ENCODE measurements at regions not wholly inside any gene's neighbourhood (a gene's known extent, or its start where the extent isn't known, plus 50 kb on each side); places are given as distances from the start of the nearest gene placed in this dataset.
"Not testable (repeated sequence)": the region's sequence is repeated elsewhere in the genome, so short reads cannot be mapped to it uniquely, and the experiment has no call there.

DNA sequence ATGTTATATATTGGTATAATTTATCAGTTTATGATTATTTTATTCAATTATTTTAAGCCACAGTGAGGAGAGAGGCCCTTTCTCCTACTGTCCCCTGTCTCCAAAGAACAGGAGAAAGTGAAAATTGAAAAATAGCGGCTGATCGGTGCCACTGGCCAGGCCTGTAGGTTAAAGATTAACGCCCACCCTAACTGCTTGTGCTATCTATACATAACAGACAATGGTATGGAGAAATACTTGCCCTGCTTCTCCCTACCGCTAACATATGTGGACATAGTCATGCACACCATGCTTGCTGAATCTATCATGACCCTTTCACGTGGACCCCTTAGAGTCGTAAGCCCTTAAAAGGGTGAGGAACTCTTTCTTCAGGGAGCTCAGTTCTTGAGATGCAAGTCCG, 67.5 kb downstream of the EIF1AY start:
- ChIA-PET POLR2A (no interaction called here), CTCF (no interaction called here)
- TF ChIP-seq, protein P1, sequence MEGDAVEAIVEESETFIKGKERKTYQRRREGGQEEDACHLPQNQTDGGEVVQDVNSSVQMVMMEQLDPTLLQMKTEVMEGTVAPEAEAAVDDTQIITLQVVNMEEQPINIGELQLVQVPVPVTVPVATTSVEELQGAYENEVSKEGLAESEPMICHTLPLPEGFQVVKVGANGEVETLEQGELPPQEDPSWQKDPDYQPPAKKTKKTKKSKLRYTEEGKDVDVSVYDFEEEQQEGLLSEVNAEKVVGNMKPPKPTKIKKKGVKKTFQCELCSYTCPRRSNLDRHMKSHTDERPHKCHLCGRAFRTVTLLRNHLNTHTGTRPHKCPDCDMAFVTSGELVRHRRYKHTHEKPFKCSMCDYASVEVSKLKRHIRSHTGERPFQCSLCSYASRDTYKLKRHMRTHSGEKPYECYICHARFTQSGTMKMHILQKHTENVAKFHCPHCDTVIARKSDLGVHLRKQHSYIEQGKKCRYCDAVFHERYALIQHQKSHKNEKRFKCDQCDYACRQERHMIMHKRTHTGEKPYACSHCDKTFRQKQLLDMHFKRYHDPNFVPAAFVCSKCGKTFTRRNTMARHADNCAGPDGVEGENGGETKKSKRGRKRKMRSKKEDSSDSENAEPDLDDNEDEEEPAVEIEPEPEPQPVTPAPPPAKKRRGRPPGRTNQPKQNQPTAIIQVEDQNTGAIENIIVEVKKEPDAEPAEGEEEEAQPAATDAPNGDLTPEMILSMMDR (IDR thresholded peaks at IDR 0.05), result no peak
- no peaks in the 10 kb centered on the region for H3K27me3 Mint-ChIP-seq
- no peak for DNase-seq
- no peak overlapping the region for H3K27ac Mint-ChIP-seq
- intact Hi-C loops (cut with micrococcal nuclease), result no loop called here
- no peaks in the 10 kb centered on the region for H3K4me1 Mint-ChIP-seq
- H3K36me3 Mint-ChIP-seq (ENCODE audit: low read depth), result no peaks in the 10 kb centered on the region
- peaks cover 5% of the 10 kb centered on the region for H3K9me3 Mint-ChIP-seq
- no peak for ATAC-seq (ENCODE audit: low read depth)
- no peak overlapping the region for H3K4me3 Mint-ChIP-seq

DNA sequence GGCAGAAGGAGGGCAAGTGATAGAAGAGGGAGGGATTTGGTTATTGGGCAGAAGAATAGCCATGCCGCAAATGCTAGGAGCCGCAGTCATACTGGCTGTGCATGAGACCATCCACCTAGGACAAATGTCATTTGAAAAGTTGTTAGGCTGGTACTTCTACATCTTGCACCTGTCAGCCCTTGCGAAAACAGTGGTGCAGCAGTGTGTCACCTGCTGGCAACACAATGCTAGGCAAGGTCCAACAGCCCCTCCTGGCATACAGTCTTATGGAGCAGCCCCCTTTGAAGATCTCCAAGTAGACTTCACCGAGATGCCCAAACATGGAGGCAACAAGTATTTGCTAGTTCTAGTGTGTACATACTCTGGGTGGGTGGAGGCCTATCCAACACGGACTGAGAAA, 72.7 kb downstream of the EIF1AY start:
- Mint-ChIP-seq H3K9me3 (no peaks in the 10 kb centered on the region), H3K27ac (no peak overlapping the region), H3K36me3 (ENCODE audit: low read depth) (no peaks in the 10 kb centered on the region), H3K4me1 (no peaks in the 10 kb centered on the region), H3K27me3 (no peaks in the 10 kb centered on the region), H3K4me3 (no peak overlapping the region)
- CTCF ChIA-PET, result interaction anchor here (0.8 to 1.3 kb wide), 5 partner anchors 73 to 611 kb away, joined by 3 to 4 read pairs (median 4); partner anchors contain the start of gene EIF1AY
- intact Hi-C loops (cut with micrococcal nuclease), result loop anchor here (1.0 kb wide), 1 partner anchor 92 kb away; no protein-coding TSS in a partner anchor
- DNase-seq (no peak), ATAC-seq (ENCODE audit: low read depth) (no peak)
- POLR2A ChIA-PET, result no interaction called here
- TF ChIP-seq, protein P1 (IDR thresholded peaks at IDR 0.05), result no peak

DNA sequence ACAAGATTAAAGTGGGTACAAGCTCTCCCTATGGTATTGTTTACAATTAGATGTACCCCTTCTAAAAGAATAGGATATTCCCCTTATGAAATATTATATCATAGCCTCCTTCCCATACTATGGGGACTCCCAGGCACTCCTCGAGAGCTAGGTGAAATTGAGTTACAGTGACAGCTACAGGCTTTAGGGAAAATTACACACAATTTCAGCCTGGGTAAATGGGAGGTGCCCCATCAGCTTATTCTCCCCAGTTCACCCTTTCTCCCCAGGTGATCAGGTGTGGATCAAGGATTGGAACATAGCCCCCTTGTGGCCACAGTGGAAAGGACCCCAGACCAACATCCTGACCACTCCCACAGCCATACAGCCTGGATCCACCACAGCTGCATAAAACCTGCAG, 73.3 kb downstream of the EIF1AY start:
- H3K27ac Mint-ChIP-seq; DNase-seq; H3K4me1 Mint-ChIP-seq; H3K27me3 Mint-ChIP-seq; POLR2A ChIA-PET; H3K9me3 Mint-ChIP-seq; H3K4me3 Mint-ChIP-seq; H3K36me3 Mint-ChIP-seq (ENCODE audit: low read depth); ATAC-seq (ENCODE audit: low read depth): not testable (repeated sequence)
- CTCF ChIA-PET, result interaction anchor here (1.0 to 1.1 kb wide), 2 partner anchors 73 to 90 kb away, joined by 3 to 4 read pairs; partner anchors contain the start of gene EIF1AY
- intact Hi-C loops (cut with micrococcal nuclease), result loop anchor here (1.0 kb wide), 1 partner anchor 91 kb away; no protein-coding TSS in a partner anchor

DNA sequence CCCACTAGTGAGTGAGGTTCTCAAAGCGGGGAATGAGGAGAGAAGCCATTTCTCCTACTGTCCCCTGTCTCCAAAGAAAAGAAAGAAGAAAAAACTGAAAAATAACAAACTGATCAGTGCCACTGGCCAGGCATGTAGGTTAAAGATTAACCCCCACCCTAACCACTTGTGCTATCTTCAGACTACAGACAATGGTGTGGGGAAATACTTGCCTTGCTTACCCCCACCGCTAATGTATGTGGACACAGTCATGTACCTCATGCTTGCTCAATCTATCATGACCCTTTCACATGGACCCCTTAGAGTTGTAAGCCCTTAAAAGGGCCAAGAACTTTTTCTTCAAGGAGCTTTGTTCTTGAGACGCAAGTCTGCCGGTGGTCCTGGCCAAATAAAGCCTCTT, 75.9 kb downstream of the EIF1AY start:
- ChIA-PET POLR2A (no interaction called here), CTCF (no interaction called here)
- TF ChIP-seq, protein P1 (IDR thresholded peaks at IDR 0.05), result no peak
- H3K27me3 Mint-ChIP-seq, result no peaks in the 10 kb centered on the region
- intact Hi-C loops (cut with micrococcal nuclease), result loop anchor here (10.0 kb wide), 1 partner anchor 603 kb away; no protein-coding TSS in a partner anchor
- no peak overlapping the region for H3K4me3 Mint-ChIP-seq
- DNase-seq (no peak), ATAC-seq (ENCODE audit: low read depth) (no peak)
- no peak overlapping the region for H3K27ac Mint-ChIP-seq
- no peaks in the 10 kb centered on the region for H3K36me3 Mint-ChIP-seq (ENCODE audit: low read depth)
- no peaks in the 10 kb centered on the region for H3K9me3 Mint-ChIP-seq
- H3K4me1 Mint-ChIP-seq, result no peaks in the 10 kb centered on the region

DNA sequence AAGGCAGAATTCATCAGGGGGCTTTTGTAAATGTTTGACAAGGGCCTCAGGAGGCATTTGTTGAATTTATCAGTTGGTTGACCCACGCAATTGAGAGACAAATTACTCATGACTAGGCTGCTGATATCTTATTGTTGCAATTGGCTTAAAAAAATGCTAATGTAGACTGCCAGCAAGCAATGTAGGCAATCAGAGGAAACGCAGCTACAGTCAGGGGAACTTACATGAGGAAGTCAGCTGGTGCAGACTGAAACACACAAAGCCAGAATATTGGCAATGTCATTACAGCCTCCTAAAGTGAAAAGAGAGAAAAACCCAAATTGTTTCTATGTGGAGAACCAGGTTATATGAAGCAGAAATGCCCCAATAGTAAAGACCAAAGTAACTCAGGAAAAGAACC, 83.9 kb downstream of the EIF1AY start:
- ChIA-PET CTCF (no interaction called here), POLR2A (interaction anchor here (1.2 kb wide), 1 partner anchor 84 kb away, joined by 4 read pairs; the partner anchor contains the start of gene EIF1AY)
- peaks cover 13% of the 10 kb centered on the region for H3K4me1 Mint-ChIP-seq
- no peaks in the 10 kb centered on the region for H3K27me3 Mint-ChIP-seq
- H3K36me3 Mint-ChIP-seq (ENCODE audit: low read depth), result no peaks in the 10 kb centered on the region
- H3K27ac Mint-ChIP-seq, result no peak overlapping the region
- intact Hi-C loops (cut with micrococcal nuclease), result loop anchor here (10.0 kb wide), 1 partner anchor 595 kb away; no protein-coding TSS in a partner anchor
- TF ChIP-seq, protein P1 (IDR thresholded peaks at IDR 0.05), result no peak
- H3K9me3 Mint-ChIP-seq, result no peaks in the 10 kb centered on the region
- ATAC-seq (ENCODE audit: low read depth) (peak; percentile 71), DNase-seq (no peak)
- no peak overlapping the region for H3K4me3 Mint-ChIP-seq

DNA sequence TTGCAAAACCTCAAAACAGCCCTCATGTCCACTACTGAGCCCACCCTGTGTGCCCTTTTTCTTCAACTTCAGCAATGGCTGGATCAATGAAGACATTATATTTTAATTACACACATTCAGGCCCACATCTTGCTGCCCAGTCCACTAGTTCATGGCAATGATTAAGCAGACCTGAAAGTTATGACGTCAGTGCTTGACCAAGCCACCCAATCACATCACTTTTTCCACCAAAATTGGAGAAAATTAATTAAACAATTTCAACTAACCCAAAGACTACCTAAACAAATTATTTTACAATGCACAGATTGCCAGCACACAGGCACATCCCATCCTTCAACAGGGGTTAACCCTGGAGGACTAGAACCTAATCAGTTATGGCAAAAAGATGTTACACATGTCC, 86.6 kb downstream of the EIF1AY start:
- Mint-ChIP-seq H3K27ac (no peak overlapping the region), H3K4me3 (no peak overlapping the region), H3K9me3 (no peaks in the 10 kb centered on the region), H3K4me1 (peaks cover 13% of the 10 kb centered on the region), H3K36me3 (ENCODE audit: low read depth) (no peaks in the 10 kb centered on the region), H3K27me3 (no peaks in the 10 kb centered on the region)
- DNase-seq (no peak), ATAC-seq (ENCODE audit: low read depth) (no peak)
- intact Hi-C loops (cut with micrococcal nuclease), result no loop called here
- TF ChIP-seq, protein P1 (IDR thresholded peaks at IDR 0.05), result no peak
- CTCF ChIA-PET, result no interaction called here
- POLR2A ChIA-PET, result no interaction called here
